Subcutaneous abdominal adipose tissue (tissue), 5 donors: ENCODE measurements at regions not wholly inside any gene's neighbourhood (a gene's known extent, or its start where the extent isn't known, plus 50 kb on each side); places are given as distances from the start of the nearest gene placed in this dataset.
"Not testable (repeated sequence)": the region's sequence is repeated elsewhere in the genome, so short reads cannot be mapped to it uniquely, and the experiment has no call there.

Experiments
- H3K27ac ChIP-seq: one replicate; pipeline ENCODE4 v1.7.0; 2013; ENCODE audit warnings: low read depth, mild to moderate bottlenecking, inconsistent platforms, low read length, moderate library complexity
- H3K27me3 ChIP-seq, 5 donors: one replicate each; pipeline ENCODE4 v1.7.0; 2013; ENCODE audit warnings: low read length in 5 of 5, inconsistent platforms in 1 of 5; ENCODE audit not compliant: control insufficient read depth in 5 of 5, insufficient read depth in 4 of 5
- H3K36me3 ChIP-seq, 5 donors: one replicate each; pipeline ENCODE4 v1.7.0; 2013; ENCODE audit warnings: low read length in 5 of 5; ENCODE audit not compliant: control insufficient read depth in 5 of 5, insufficient read depth in 5 of 5
- H3K4me1 ChIP-seq, 5 donors: one replicate each; pipeline ENCODE4 v1.7.0; 2013; ENCODE audit warnings: low read length in 5 of 5, mild to moderate bottlenecking in 3 of 5, moderate library complexity in 1 of 5; ENCODE audit not compliant: control insufficient read depth in 5 of 5, insufficient read depth in 5 of 5
- H3K4me3 ChIP-seq, 5 donors: one replicate each; pipeline ENCODE4 v1.7.0; 2013; ENCODE audit warnings: low read length in 5 of 5, low read depth in 1 of 5
- H3K9ac ChIP-seq, 5 donors: one replicate each; pipeline ENCODE4 v1.7.0; 2013; ENCODE audit warnings: low read length in 5 of 5, mild to moderate bottlenecking in 4 of 5, moderate library complexity in 3 of 5
- H3K9me3 ChIP-seq, 5 donors: one replicate each; pipeline ENCODE4 v1.7.0; 2013; ENCODE audit warnings: low read length in 5 of 5; ENCODE audit not compliant: control insufficient read depth in 5 of 5
- donor health status: healthy.
- donor health status: healthy.
- donor health status: healthy.
- donor health status: healthy.
- donor health status: healthy.

DNA sequence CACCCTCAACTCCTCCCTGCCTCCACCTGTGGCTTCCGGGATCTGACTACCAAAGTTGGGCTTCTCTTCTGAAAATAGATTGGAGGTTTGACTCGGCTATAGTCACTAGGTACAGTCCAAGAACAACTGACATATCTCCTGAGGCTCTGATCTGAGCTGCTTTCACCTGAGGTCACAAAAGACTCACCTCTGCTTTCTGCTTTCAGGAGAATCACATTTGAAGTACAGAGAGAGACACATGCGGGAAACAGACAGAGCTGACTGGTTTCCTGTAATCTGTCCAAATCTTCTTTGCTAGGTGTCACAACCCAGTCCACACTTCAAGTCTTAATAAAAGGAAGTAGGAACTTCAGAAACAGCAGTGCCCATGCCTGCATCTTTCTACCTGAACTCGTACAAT lies 245.4 kb upstream of the CHRM3 start:
- no peak overlapping the region for H3K9ac ChIP-seq
- H3K36me3 ChIP-seq, result no peaks in the 10 kb centered on the region
- no peak overlapping the region for H3K4me3 ChIP-seq
- H3K9me3 ChIP-seq, result no peaks in the 10 kb centered on the region
- no peaks in the 10 kb centered on the region for H3K4me1 ChIP-seq
- no peaks in the 10 kb centered on the region for H3K27me3 ChIP-seq
- H3K27ac ChIP-seq, result no peak overlapping the region

DNA sequence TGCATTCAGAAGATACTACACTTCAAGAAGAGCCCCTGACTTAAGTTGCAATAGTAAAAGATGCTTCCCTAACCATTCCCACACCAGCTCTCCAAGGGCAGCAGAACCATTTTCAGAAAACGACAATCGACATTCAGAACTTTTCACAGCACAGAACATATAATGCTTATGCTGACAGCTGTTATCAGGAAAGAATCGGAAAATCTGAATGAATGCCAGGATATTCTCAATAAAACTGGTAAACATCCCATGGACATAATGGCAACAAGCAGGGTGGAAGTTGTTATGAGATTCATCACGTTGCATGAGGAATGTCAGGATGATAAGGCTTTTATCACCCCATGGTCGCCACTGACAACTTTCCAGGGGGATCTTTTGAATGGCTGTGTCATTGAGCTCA lies 246.6 kb upstream of the CHRM3 start:
- Histone ChIP-seq H3K9ac (no peak overlapping the region), H3K4me1 (no peaks in the 10 kb centered on the region), H3K27ac (no peak overlapping the region), H3K27me3 (no peaks in the 10 kb centered on the region), H3K9me3 (no peaks in the 10 kb centered on the region), H3K36me3 (no peaks in the 10 kb centered on the region), H3K4me3 (no peak overlapping the region)

DNA sequence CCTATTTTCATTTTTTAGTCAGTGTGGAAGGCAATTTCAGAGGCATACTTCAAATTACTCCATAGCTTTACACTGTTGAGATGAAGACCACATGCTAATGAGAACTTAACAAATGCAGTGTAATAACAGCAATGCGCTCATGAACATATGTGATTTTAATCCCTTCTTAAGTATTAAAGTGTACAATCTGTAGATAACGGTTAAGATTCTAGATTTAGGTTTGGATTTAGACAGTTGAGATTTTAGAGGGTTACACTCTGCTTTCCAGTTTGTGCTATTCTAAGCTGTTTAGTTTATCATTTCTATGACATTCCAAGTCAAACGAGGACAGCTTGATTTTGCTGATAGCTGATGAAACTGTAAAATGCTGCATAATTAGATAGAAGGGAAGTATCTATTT lies 257.8 kb upstream of the CHRM3 start:
- H3K27ac ChIP-seq, result no peak overlapping the region
- H3K9me3 ChIP-seq, result no peaks in the 10 kb centered on the region
- H3K27me3 ChIP-seq, result no peaks in the 10 kb centered on the region
- H3K36me3 ChIP-seq, result no peaks in the 10 kb centered on the region
- H3K4me3 ChIP-seq, result no peak overlapping the region
- H3K9ac ChIP-seq, result no peak overlapping the region
- H3K4me1 ChIP-seq, result peaks cover 0 to 4% (median 0%) of the 10 kb centered on the region in 5 donors

DNA sequence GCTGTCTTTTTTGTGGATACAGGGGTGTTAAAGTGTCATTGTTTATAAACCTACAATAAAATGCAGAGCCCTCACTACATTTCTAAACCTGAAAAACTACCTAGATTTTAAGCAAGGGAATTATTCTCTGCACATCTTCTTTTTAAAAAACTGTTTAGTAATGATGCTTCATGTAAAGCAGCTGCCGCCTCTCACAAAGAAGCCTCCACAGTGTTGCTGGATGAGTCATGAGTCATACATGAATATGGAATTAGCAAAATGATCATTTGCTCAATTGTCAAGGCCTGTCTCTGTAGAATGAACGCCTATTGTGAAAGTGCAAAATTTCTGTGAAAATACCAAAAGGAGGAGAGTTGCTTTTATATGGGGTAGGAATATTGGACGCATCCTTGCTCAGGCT lies 259.5 kb upstream of the CHRM3 start:
- Histone ChIP-seq H3K9ac (no peak overlapping the region), H3K27ac (no peak overlapping the region), H3K4me3 (no peak overlapping the region), H3K4me1 (peaks cover 0 to 4% (median 0%) of the 10 kb centered on the region in 5 donors), H3K36me3 (no peaks in the 10 kb centered on the region), H3K27me3 (no peaks in the 10 kb centered on the region), H3K9me3 (no peaks in the 10 kb centered on the region)

DNA sequence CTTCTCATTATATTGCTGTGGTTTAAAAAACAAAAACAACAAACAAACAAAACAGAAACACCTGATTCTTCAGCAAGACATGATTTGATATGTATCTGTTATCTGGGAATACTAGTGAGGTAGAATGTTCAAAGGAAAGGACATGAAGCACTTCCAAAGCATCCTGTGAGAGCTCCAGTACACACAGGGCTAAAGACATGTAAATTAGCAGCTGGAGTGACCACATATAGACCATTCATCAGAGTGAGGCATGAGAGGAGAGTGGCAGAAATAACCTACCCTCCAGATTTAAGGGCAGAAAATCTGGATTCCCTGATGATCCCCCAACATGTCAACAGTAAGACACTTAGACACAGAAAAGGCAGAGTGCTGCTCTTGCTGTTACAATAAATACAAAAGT lies 260.5 kb upstream of the CHRM3 start:
- no peak overlapping the region for H3K9ac ChIP-seq
- no peaks in the 10 kb centered on the region for H3K27me3 ChIP-seq
- peaks cover 0 to 4% (median 0%) of the 10 kb centered on the region in 5 donors for H3K4me1 ChIP-seq
- H3K36me3 ChIP-seq, result no peaks in the 10 kb centered on the region
- H3K9me3 ChIP-seq, result peaks cover 0 to 1% (median 0%) of the 10 kb centered on the region in 5 donors
- H3K27ac ChIP-seq, result no peak overlapping the region
- no peak overlapping the region for H3K4me3 ChIP-seq

DNA sequence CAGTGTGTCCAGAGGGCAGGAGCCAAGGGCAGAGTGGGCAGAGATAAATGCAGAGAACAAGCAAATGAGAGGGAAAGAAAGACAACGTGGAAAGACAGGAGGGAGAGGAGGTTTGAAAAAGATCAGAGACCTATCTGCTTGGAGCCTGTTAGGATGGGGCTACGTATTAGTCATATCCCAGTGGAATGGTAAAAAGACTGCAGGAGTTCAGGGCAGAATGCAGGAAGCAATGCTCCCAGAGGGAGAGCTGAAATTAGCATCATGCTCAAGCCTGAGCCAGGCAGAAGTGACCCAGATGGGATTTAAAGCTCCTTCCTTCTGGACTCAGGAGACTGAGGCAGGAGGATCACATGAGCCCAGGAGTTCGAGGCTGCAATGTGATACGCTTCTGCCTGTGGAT lies 261.3 kb upstream of the CHRM3 start:
- Histone ChIP-seq H3K27ac (no peak overlapping the region), H3K4me3 (no peak overlapping the region), H3K9ac (no peak overlapping the region), H3K4me1 (peaks cover 0 to 4% (median 0%) of the 10 kb centered on the region in 5 donors), H3K9me3 (peaks cover 0 to 3% (median 0%) of the 10 kb centered on the region in 5 donors), H3K27me3 (no peaks in the 10 kb centered on the region), H3K36me3 (no peaks in the 10 kb centered on the region)

DNA sequence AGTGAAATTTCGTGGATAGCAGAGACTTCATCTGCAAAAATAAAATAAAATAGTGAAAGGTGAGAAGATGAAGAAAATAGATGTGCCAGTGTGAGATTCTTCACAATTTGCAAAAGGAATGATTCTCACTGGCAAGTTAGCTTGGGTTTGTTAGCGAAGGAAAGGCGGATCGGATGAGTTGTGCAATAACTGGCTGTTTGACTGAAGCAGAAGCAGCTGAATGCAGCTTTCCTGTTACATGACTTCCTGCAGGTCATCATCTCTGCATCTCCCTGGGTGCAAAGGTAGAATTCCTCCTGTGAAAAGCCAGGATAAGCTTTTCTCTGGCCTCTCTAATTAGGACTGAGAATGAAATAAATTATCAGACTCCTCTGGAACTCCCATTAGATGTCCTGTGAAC lies 263.1 kb upstream of the CHRM3 start:
- Histone ChIP-seq H3K4me3 (no peak overlapping the region), H3K9me3 (peaks cover 0 to 3% (median 0%) of the 10 kb centered on the region in 5 donors), H3K4me1 (peaks cover 0 to 4% (median 0%) of the 10 kb centered on the region in 5 donors), H3K27ac (no peak overlapping the region), H3K27me3 (no peaks in the 10 kb centered on the region), H3K36me3 (no peaks in the 10 kb centered on the region), H3K9ac (no peak overlapping the region)

DNA sequence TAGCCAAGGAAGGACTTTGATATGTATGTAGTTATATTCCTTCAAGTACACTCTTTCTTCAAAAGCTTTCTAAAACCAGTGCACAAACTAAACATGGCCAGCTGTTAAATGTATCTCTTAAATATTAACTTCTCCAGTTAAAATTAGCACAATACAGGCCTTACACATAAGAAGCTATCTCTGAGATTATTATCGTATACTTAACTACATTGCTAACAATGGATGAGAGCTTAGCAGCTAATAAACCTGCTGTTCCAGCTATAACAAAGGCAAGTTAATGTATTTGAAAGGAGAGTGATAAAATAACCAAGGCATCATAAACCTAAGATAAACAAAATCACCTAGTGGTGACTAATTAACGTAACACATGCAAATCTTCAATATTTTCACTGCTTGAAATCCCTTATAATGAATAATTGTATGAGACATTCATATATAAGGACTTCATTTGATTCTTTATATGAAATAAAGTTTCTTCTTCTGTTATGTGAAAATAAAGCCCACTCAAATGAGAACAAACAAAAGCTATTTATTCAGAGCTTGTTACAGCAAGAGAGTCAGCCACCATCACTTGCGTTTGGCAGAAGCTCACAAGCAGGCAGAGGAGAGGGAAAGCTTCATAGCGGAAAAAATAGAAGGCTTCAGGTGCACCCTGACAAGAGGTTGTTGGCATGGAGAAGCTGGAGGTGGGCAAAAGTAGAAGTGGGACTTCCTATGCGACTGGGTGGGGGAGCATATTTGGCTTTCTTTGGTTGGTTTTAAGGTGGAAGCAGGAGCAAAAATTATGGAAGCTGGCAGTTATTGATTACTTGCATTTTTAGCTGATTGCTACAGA lies 274.1 kb upstream of the CHRM3 start:
- Histone ChIP-seq H3K36me3 (no peaks in the 10 kb centered on the region), H3K9ac (no peak overlapping the region), H3K27me3 (no peaks in the 10 kb centered on the region), H3K4me1 (no peaks in the 10 kb centered on the region), H3K4me3 (no peak overlapping the region), H3K27ac (no peak overlapping the region), H3K9me3 (no peaks in the 10 kb centered on the region)

DNA sequence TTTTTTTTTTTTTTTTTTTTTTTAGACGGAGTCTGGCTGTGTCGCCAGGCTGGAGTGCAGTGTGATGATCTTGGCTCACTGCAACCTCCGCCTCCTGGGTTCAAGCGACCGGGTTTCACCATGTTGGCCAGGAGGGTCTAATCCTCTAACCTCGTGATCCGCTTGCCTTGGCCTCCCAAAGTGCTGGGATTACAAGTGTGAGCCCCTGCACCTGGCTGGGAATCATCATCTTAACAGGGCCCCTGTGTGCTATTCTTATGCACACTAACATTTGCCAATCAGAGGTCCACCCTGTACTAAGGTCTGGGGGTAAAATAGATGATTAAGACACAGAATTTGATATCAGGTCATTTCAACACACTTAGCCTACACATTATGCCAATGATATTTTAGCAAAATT lies 278.7 kb upstream of the CHRM3 start:
- no peaks in the 10 kb centered on the region for H3K27me3 ChIP-seq
- H3K36me3 ChIP-seq, result no peaks in the 10 kb centered on the region
- H3K27ac ChIP-seq, result no peak overlapping the region
- no peak overlapping the region for H3K4me3 ChIP-seq
- H3K9ac ChIP-seq, result no peak overlapping the region
- H3K4me1 ChIP-seq, result no peaks in the 10 kb centered on the region
- no peaks in the 10 kb centered on the region for H3K9me3 ChIP-seq

DNA sequence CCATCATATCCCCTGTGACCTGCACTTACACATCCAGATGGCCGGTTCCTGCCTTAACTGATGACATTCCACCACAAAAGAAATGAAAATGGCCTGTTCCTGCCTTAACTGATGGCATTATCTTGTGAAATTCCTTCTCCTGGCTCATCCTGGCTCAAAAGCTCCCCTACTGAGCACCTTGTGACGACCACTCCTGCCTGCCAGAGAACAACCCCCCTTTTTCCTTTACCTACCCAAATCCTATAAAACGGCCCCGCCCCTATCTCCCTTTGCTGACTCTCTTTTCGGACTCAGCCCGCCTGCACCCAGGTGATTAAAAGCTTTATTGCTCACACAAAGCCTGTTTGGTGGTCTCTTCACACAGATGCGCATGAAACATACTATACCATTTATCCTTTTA lies 279.7 kb upstream of the CHRM3 start:
- H3K27ac ChIP-seq, H3K27me3 ChIP-seq: not testable (repeated sequence)

More for the DNA sequence above, 279.7 kb upstream of the CHRM3 start:
- H3K9me3 ChIP-seq, H3K4me3 ChIP-seq, H3K36me3 ChIP-seq, H3K4me1 ChIP-seq, H3K9ac ChIP-seq: not testable (repeated sequence)
